ENCODE measurements at regions not wholly inside any gene's neighbourhood (a gene's known extent, or its start where the extent isn't known, plus 50 kb on each side); places are given as distances from the start of the nearest gene placed in this dataset.

GRCh38 chr21:43302769-43303168 lies 124.2 kb downstream of the SIK1 start:
- H3K4me3 ChIP-seq (ENCODE audit: low read depth, low read length): no peak overlapping the region
- TF ChIP-seq CTCF (conservative IDR thresholded peaks at IDR 0.05; ENCODE audit: low read depth, low read length): no peak
- DNase-seq (ENCODE audit: low read depth): no peak

DNA sequence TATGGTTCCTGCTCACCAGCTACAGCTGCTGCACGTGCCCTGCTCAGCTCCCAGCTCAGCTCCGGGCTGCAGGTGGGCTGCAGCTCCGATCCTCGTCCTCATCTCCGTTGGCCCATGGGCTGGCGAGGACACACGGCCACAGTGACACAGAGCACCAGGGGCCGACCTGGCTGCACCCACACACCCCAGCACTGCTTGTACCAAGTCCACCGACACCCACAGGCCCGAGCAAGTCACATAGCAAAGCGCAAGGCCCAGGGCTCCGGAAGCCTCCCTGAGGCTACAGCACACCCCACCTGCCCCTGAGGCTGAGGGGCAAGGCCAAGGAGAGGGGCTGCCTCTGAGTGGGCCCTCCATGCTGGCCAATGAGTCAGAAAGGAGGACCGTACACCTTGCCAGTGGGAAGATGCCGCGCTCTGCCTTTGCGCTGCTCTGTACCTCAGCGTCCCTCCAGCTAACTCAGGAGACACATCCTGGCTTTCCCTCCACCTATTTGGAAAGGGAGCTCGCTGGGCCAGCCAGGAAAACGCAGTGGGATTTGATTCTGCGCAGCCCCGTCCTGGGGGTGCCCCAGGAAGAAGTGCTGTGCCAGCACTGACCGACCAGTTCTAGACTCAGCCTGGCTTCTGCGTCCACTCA lies 124.8 kb downstream of the SIK1 start:
- H3K4me3 ChIP-seq (ENCODE audit: low read depth, low read length): no peak overlapping the region
- TF ChIP-seq CTCF (conservative IDR thresholded peaks at IDR 0.05; ENCODE audit: low read depth, low read length): no peak
- no peak for DNase-seq (ENCODE audit: low read depth)

DNA sequence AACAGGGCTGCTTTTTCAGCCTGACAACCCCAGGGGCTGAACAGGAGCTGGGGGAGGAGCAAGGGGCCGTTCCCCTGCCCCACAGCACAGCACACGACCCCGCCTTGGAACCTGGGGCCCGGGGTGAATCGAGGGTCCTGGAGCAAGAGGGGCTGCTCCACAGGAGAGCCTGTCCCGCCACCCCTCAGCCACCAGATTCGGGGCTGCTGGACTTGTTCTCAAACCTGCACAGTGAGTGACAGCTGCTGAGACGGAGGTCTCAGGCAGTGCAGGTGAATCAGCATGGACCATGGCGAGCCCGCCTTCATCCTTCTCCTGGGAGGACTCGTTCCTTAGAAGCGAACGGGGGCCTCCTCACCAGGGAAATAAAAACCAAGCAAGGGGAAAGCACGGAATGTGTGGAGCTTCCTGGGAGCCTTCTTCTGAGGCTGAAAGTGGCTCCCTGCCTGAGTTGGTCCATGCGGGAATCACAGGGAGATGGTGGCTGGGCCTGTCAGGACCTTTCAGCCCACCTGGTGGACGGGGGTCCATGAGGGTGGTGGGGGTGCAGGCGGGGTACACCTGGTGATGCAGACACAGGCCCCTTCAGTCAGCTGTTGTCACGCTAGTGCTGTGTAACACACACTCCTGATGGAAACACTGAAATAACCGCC lies 125.4 kb downstream of the SIK1 start:
- TF ChIP-seq CTCF (conservative IDR thresholded peaks at IDR 0.05; ENCODE audit: low read depth, low read length): no peak
- DNase-seq (ENCODE audit: low read depth): no peak
- H3K4me3 ChIP-seq (ENCODE audit: low read depth, low read length): no peak overlapping the region

- DNase-seq (ENCODE audit: low read depth): no peak
- H3K4me3 ChIP-seq (ENCODE audit: low read depth, low read length): no peak overlapping the region
- TF ChIP-seq CTCF (conservative IDR thresholded peaks at IDR 0.05; ENCODE audit: low read depth, low read length): no peak
Measured at GRCh38 chr21:43300496-43301408, 126.2 kb downstream of the SIK1 start.

- no peak for DNase-seq (ENCODE audit: low read depth)
- H3K4me3 ChIP-seq (ENCODE audit: low read depth, low read length): no peak overlapping the region
- TF ChIP-seq CTCF (conservative IDR thresholded peaks at IDR 0.05; ENCODE audit: low read depth, low read length): no peak
Measured at GRCh38 chr21:43299441-43300277, 127.3 kb downstream of the SIK1 start.

Data from epithelial cell of proximal tubule (primary cell).